Fibroblast of skin of left quadriceps (primary cell): ENCODE measurements at regions not wholly inside any gene's neighbourhood (a gene's known extent, or its start where the extent isn't known, plus 50 kb on each side); places are given as distances from the start of the nearest gene placed in this dataset.

Experiments
- DNase-seq, 2 experiments: peaks; one replicate each; pipeline ENCODE4 v3.0.0-alpha.2; 2013; ENCODE audit warnings: low read depth in 2 of 2

DNA sequence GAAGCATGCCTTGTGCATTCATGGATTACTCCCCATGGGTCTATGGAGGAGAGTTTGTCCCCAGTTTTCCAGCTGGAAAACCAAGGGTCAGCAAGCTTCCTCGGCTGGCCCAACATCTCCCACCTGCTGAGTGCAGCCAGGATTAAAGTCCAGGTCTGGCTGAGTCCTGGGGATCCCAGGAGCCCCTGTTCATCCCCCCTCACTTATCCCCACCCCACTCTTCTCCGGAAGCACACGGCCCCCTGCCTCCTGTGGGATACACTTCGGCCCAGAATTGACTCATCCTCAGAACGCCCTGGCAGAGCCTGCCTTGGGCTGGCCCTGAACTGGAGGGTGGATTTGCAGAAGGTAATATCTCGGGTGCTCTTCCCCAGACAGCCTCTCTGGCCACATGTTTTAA, 276.1 kb downstream of the NPHP4 start:
- no peak for DNase-seq

DNA sequence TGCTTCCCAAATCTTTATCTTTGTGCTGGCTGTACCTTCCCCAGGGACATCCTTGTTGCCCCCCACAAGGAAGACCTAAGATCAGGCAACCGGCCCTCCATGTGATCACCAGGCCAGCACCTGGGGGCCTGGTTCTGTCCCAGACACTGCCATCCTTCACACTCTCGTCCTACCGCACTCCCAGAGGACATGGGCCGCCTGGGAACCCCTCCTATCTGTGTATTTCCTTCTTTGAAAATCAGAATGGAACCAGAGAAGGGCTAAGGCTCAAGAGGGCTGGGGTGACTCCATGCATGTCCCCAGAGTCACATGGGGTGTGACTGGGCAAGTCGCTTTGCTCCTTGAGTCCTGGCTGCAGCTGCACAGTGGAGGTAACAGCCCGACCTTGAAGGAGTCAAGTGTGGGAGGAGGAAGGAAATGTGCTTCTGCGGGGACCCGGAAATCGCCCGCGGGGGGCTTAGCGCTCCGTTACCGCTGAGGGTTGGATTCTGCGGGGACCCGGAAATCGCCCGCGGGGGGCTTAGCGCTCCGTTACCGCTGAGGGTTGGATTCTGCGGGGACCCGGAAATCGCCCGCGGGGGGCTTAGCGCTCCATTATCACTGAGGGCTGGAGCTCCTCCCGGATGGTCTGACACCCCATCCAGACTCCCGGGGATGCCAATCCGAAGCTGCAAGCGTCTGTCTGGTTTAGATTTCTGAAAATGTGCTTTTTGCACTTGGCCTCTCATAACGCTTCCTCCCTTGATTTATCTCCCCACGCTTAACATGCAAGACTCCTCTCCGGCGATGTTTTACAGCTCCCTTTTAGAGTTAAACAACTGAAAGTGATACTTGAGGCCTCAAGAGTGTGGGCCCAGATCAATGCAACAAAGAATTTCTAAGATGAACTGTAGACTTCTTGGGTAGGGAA, 278.9 kb downstream of the NPHP4 start:
- no peak for DNase-seq

DNA sequence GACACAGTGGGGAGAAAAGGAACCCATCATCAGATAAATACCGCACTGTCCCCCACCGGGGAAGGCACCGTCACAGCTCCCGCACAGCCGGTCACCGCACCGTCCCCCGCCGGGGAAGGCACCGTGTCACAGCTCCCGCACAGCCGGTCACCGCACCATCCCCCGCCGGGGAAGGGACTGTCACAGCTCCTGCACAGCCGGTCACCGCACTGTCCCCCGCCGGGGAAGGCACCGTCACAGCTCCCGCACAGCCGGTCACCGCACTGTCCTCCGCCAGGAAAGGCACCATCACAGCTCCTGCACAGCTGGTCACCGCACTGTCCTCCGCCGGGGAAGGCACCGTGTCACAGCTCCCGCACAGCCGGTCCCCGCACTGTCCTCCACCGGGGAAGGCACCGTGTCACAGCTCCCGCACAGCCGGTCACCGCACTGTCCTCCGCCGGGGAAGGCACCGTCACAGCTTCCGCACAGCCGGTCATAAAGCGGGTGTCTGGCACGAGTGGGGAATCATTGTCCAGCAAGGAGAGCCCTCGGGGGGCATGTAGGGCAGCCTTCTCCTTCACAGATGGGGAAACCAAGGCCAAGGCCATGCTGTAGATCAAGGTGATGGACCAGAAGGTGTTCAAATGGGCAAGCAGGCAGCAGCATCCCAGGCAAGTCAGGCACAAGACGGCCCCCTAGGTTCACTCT, 280.1 kb downstream of the NPHP4 start:
- DNase-seq = no peak

DNA sequence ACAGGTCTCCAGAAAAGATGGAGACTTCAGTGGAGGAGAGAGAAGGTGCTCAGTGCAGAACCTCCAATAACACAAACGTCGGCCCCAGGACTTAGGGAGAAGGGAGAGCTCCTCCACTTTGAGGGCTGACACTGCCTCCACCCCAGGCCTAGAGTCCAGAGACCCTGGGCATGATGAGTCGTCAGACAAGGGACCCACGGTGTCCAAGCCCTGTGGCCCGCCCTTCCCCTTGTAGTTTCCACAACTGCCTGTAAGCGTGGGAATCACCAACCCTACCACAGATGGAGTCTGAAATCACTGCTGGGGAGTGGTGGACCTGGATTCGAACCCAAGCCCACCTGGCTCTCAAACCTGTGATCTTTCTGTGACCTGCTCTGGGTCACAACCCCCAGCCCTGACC, 281.1 kb downstream of the NPHP4 start:
- no peak for DNase-seq

DNA sequence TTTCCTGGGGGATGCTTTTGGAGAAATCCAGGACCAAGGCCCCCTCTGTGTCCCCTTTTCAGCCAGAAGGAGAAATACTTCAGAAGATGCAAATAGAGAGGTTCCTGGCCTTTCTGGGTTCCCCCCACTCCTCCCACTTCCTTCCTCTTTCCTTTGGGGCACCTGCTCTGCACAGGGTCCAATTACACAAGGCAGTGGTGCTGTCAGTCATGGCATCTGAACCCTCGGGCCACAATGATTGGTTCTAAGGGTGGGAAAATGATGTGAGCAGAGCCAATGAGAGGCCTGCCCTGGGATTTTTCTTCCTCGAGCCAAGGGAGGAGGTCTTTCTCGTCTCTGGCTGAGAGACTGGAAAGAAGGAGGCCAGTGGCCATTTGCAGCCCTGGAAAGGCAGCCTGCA, 282.2 kb downstream of the NPHP4 start:
- no peak for DNase-seq

DNA sequence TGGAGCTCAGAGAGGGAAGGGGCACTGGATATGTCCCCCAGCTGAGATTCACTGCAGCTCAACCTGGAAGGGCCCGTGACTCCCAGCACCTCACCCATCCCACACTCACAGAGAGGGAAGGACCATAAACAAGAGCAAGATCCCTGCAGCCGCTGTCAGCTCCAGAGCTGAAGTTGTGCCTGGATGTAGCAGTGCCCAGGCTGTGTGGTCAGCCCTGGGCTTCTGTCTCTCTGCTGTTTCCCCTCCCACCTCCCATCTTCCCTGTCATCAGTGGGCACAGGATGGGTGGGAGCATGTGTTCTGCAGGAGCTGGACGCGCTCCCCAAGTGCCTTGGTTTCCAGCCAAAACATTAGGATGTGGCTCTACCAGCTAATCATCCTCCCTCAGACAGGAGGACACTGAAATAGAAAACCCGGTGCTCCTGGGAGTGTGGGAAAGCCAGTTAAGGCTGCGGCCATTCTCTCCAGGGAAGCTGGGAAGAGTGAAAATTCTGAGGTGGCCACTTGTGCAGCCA, 282.7 kb downstream of the NPHP4 start:
- no peak for DNase-seq

DNA sequence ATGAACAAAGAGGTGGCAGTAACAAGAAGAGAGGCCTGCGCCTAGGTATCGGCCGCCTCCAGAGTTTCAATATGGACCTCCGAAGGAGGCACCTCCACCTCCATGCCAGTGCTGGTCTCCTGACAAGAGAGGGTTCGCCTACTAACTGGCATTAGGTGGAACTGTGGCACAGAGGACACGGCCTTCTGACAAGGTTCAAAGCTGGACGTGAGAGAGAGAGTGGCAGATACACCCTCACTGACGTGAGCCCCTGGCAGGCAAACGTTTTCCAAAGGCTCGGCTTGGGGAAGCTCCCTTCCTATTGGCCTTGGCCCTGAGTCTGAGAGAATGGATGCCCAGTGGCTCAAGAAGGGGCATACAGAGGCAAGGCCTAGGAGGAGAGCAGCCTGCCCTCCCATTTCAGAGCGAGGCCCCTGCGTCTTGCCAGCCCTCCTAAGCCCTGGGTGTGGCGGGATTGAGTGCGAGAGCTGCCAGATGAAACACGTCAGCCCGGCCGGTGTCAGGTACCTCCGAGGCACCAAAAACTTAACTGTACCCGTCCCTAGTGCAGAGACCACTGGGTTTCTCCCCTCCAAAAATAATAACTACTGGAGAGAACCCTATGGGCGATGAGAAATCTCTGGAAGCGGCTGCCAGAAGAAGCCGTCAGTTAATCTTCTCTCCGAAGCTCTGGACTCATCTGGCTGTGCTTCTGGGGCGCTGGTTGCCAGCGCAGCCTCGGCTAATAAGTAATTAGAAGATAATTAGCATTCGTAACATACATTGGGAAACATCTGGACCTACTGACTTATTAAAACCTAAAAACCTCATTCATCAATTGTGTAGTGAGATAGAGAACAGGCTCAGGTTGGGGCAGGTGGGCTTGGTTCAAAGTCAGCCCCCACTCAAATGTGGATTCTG, 283.6 kb downstream of the NPHP4 start:
- no peak for DNase-seq

DNA sequence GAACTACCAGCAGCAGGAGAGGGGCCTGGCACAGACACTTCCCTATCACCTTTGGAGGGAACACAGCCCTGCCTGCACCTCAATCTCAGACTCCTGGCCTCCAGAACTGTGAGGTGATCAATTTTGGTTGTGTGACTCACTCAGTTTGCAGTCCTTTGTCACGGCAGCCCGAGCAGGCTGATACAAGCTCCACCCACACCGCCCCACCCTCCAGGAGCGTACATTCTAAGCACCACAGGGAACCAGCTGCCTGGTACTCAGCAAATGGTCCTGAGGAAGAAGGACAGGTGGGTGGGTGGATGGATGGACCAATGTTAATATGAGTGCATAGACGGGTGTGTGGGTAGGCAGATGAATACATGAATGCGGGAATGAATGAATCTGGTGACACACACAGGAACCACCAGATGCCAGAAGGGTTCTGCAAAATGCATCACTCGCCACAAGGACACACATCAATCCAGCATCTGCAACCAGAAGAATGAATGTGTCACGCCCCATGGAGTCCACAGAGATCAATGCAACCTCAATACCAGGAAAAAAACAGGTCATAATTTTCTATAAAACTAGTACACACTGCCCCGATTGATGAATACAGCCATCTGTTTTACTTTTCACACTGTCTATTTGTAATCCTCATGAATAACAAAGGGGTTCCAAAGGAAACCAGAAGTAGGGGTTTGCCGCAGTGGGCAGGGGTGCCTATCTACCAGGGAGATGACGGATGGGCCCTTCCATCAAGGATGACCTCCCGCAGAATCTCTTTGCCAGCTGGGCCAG, 284.5 kb downstream of the NPHP4 start:
- no peak for DNase-seq

DNA sequence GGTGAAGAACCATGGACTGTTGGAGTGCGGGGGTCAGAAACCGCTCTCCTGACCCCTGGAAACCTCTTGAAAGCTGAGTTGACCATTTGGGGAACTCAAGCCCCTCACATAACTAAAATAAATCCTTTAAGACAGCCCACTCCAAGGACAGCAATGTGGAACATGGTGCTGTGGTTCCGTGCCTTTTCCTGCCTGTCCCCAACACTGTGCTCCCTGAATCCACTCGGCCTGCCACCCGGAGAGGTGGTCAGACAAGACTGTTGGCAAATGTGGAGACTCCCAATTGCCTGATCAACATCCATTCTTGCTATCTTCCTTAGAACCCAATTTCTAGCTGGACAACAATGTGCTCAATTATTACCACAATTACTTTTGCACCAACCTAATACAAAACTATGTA, 286.0 kb downstream of the NPHP4 start:
- no peak for DNase-seq

DNA sequence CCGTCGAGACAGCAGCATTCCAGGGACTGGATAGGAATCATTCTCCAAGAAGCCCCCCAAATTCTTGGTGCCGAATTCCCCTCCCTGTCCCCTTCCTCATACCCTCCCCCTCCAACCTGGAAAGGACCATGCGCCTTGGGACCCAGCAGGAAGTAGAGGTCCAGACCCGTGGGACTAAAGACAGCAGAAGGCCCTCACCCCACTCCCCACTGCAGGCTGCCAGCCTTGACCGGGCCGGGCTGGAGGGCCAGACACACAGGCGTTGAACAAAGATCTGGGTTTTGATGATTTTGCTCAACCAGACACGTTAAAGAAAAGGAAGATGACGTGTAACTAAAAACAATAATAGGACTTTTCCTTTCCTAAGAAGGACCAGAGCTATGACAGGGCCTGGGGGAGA, 286.5 kb downstream of the NPHP4 start:
- no peak for DNase-seq

DNA sequence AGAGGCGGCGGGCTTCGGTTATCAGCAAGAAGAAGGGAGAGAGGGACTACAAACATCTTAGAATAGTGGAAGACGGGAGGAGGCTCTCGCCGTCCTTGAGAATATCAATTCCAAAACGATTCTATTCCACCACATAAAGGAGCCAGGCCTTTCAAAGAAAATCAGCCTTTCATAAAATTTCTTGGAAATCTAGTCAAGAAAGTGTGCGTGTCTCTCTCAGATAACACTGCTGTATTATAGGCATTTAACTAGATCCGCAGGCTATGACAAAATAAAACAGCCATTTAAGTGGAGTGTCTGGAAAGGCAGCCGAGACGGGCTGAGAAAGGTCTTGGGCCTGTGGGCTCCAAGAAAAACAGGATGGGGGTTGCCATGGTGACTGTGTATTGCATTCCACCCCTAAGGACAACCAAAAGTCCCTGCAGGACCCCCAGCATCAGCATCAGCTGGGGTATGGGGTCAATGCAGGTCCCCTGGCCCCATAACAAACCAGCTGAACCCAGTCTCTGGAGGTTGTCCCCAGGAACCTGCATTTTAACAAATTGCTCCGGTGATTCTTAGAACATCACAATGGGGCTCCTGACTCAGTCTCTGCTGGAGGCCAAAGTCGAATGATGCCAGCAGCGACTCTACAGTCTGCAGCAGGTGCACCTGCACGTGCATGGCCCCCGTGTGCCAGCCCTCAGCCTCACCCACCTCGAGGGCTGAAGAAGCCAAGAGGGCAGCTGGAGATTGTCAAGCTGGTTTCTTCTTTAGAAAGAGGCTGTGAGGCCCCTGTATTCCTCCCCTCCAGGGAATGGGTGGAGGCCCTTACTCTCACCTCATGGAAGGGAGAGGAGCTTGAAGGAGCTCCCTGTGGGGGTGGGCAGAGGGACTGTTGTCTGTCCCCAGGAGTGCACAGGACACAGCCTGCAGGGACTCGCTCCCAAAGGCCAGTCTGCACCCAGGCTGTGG, 287.4 kb downstream of the NPHP4 start:
- no peak for DNase-seq

DNA sequence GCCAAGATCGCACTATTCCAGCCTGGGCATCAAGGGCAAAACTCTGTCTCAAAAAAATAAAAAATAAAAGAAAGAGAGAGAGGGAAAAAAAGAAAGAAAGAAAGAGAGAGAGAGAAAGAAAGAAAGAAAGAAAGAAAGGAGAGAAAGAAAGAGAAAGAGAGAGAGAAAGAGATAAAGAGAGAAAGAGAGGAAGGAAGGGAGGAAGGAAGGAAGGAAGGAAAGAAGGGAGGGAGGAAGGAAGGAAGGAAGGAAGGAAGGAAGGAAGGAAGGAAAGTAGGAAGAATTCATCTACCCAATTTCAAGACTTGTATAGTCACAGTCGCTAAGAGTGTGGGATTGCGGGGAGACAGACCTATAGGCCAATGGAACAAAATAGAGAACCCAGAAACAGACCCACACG, 290.6 kb downstream of the NPHP4 start:
- DNase-seq = no peak

DNA sequence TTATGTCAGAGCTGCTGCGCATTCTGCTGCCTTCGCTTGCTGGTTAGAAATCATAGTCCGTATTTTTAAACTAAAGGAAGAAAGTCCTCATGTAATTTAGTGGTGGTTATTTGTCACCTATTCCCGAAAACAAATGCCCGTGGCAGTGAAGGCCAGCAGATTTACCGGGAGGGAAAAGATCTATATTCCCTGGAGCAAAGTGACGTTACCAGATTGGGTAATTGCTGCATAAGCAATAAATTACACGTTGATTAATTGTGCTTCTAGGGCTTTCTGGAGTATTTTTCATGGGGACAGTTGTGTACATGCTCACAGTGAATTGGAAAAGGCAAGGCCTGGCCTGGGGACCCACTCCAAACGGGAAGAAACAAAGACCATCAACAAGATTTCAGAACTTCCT, 298.7 kb downstream of the NPHP4 start:
- no peak for DNase-seq

DNA sequence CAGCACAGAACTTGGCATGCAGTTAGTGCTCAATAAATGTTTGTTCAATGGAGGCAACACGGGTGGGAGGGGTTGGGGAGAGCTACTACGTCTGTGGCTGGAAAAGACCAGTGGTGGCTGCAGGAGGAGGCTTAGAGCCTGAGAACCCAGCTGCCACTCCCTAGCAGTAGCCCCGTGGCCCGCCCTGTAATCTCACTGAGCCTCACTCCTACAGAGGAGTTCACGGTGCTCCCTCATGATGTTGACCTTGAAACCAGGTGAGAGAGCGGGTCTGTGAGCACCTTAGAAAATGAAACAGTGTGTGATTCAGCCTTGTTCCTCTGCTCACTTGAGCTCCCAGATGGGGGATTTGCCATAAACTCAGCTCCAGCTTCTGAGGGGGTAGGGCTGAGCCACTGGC, 299.6 kb downstream of the NPHP4 start:
- DNase-seq = no peak

DNA sequence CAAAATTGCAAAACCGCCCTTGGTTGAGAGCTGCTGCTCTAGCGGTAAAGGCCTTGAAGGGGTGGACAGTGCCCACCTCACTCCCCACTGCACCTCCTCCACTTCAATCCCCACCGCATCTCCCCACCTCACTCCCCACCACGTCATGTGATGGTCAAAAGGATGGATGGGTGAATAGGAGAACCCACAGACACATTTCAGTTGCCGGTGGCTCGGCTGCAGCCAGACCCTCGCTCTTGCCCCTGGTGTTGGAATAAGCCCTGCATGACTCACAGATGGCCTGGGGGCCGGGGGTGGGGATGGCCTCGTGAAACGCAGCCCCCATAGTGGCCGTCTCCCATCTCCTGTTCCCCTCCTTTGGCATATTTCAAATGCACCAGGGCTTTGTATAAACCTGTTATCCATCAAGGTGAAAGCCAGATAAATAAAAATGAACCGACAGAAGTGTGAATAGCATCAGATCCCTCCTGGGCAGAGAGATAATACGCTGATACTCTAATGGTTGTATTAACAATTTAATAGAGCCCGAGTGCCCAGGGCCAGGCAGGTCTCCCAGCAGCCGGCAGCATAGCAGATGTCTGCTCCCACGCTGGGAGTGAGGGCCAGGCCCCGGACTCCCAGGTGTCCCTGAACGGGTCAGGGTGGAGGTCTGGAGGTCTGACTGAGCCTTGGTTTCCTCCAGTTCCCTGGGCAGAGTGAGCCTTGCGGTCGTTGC, 300.3 kb downstream of the NPHP4 start:
- no peak for DNase-seq

DNA sequence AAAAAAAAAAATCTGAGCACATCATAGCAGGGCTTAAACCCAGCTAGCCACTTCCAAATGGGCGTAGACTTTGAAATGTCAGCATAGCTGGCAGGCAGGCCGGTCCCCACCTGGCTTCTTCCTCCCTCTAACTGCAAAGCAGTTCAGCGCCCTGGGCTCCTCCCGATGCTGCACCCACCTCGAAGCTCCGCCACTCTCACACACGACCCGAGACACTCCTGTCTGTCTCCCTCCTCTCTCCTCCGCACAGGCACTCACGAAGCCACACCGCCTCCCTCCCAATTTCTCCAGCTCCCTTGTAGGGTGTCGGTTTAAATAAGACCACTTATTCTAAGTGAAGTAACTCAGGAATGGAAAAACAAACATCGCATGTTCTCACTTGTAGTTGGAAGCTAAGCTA, 301.3 kb downstream of the NPHP4 start:
- no peak for DNase-seq

DNA sequence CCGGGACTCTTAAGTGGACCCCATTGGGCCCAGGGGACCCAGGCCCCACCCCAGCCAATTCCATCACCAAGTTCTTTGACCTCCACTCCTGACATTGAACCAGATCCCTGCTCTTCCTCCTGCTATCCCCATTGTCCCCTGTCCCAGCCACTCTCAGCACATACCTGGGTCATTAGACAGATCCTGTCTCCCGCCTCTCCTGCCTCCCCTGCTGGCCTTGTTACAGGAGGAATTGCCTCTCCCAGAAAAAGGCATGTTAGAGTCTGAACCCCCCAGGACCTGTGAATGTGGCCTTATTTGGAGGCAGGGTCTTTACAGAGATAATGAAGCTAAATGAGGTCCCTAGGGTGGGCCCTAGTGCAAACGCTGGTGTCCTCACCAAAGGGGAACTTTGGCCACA, 301.9 kb downstream of the NPHP4 start:
- DNase-seq = no peak

DNA sequence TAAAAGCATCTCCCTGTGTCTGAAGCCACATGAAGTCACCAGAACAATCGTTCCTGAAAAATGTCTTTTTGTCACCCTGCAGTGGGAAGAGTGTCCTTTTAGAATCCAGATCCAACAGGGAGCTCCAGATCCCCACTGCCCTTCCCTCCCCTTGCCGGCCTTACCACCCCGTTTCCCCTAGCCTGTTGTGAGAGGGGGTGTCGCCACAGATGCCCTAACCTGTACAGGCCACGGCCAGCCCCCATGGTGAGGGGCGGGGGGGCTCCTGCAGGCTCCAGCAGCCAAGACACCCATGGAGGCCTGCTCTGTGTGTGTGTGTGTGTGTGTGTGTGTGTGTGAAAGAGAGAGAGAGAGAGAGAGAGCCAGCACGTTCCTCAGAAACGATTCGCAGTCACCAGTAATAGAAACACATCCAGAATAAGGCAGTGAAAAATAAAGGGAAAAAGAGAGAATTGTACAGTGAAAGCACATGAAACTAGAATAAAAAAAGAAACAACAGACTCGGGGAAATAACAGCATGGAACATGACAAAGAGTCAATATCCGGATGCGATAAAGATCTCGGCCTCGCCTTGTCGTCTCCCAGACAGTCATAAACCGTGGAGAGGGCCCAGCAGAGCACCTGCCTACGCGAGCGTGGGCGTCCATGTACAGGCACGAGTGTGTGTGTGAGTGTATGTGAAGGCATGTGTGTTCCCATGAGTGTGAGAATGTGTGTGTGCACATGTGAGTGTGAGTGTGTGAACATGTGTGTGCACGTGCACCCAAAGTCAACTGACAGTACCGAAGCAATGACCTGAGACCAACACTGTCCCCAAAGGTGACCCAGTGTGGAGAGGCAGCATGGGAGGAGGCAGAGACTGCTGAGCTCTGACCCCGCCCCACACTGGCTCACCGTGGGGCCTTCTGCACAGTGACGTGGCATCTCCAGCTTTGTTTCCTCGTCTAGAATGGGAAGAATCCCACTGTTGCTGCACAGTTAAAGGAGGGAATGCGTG, 303.8 kb downstream of the NPHP4 start:
- no peak for DNase-seq
